ENCODE measurements at regions not wholly inside any gene's neighbourhood (a gene's known extent, or its start where the extent isn't known, plus 50 kb on each side); places are given as distances from the start of the nearest gene placed in this dataset.

GRCh38 chr1:101080859-101081258, 55.3 kb upstream of the DPH5 start:
- no peak for DNase-seq

DNA sequence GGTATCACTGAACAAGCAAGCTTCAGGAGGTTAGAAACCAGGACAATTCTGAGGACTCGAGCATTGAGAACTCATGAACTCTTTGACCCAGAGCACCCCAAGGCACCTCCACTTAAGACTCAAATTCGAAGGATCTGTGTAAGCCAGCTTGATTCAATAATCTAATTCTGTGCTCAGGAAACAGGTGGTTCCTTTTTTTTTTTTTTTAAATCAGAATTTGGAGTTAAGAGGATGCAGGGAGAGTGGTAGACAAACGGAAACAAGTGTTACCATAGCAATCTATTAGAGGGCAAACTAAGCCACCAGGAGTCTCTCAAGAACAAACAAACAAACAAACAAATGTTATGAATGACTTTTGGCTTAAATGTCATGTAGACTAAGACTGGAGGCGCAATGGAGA, 53.8 kb upstream of the DPH5 start:
- DNase-seq = no peak

DNA sequence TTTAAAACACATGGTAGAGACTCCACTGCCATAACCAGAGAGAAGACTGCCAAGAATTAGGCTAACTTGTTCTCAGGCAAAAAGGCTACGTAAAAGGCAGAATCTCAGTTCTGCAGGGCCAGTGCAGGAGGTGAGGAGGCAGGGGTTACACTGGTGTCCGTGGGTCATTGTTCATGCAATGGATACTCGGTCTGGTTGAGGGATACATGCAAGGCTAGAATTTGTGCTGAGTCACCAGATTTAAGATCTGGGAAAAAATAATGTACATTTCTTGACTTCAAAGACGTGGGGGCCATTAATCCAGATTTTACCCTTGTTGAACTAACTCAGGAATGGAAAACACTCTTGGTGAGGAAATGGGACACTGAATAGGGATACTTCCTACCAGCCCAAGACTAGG, 52.3 kb upstream of the DPH5 start:
- no peak for DNase-seq

DNA sequence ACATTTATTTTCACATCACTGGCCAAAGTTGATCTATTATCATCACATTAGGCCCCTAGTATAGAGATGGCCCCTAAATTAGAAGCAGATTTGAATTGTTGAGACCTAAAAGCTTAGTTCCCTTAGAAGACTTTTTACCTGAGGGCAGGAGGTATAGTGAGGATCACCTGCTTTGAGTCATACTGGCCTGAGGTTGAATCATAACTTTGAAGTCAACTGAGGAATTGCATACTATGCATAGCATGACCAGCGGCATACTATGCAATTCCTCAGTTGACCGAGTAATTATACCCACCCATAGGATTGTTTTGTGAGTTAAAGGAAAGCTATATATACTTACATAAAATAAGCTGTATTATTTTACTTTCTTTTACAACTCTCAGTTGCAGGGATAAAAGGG, 50.3 kb upstream of the DPH5 start:
- no peak for DNase-seq
